ENCODE measurements at regions not wholly inside any gene's neighbourhood (a gene's known extent, or its start where the extent isn't known, plus 50 kb on each side); places are given as distances from the start of the nearest gene placed in this dataset.

GRCh38 chr3:125694761-125695294 lies 99.5 kb upstream of the OSBPL11 start:
- H3K27me3 Mint-ChIP-seq (ENCODE audit: low read depth) = no peaks in the 10 kb centered on the region
- ATAC-seq (no peak), DNase-seq (ENCODE audit: low spot score) (no peak)
- H3K4me3 Mint-ChIP-seq = no peak overlapping the region
- no peak overlapping the region for H3K27ac Mint-ChIP-seq
- TF ChIP-seq ZNF532 (CRISPR knock-in tag; IDR thresholded peaks at IDR 0.05; ENCODE audit: borderline replicate concordance) (no peak), CREB1 (CRISPR knock-in tag; IDR thresholded peaks at IDR 0.05) (no peak), EMX1 (CRISPR knock-in tag; IDR thresholded peaks at IDR 0.05) (no peak), RORB (CRISPR knock-in tag; IDR thresholded peaks at IDR 0.05) (no peak), IRF2 (CRISPR knock-in tag; IDR thresholded peaks at IDR 0.05; ENCODE audit: borderline replicate concordance, low read depth) (no peak), ARID4B (CRISPR knock-in tag; IDR thresholded peaks at IDR 0.05; ENCODE audit: borderline replicate concordance) (no peak), ZNF121 (CRISPR knock-in tag; IDR thresholded peaks at IDR 0.05) (no peak), E2F5 (CRISPR knock-in tag; IDR thresholded peaks at IDR 0.05) (no peak), MLX (CRISPR knock-in tag; IDR thresholded peaks at IDR 0.05) (no peak), NR3C1 (CRISPR knock-in tag; conservative IDR thresholded peaks at IDR 0.05; ENCODE audit: low read depth) (no peak), SOX15 (CRISPR knock-in tag; IDR thresholded peaks at IDR 0.05) (no peak), RELA (CRISPR knock-in tag; IDR thresholded peaks at IDR 0.05; ENCODE audit: borderline replicate concordance) (no peak), GRHL2 (CRISPR knock-in tag; IDR thresholded peaks at IDR 0.05; ENCODE audit: insufficient replicate concordance, severe bottlenecking) (no peak), ATF3 (CRISPR knock-in tag; conservative IDR thresholded peaks at IDR 0.05) (no peak), NR1H2 (CRISPR knock-in tag; IDR thresholded peaks at IDR 0.05) (no peak), ETV6 (CRISPR knock-in tag; IDR thresholded peaks at IDR 0.05) (no peak), CDX4 (CRISPR knock-in tag; IDR thresholded peaks at IDR 0.05; ENCODE audit: borderline replicate concordance) (no peak), CREM (CRISPR knock-in tag; IDR thresholded peaks at IDR 0.05) (no peak)
- 0 out of 2 replicates have a peak, but pooled peaks cover 3% of the 10 kb centered on the region for H3K9me3 Mint-ChIP-seq
- CTCF ChIA-PET = interaction anchor here (1.0 kb wide), 1 partner anchor 11 kb away, joined by 3 read pairs; no protein-coding TSS in a partner anchor
- H3K4me1 Mint-ChIP-seq = peaks cover 2% of the 10 kb centered on the region; the same call in 1 of the 2 replicates
- H3K36me3 Mint-ChIP-seq = no peaks in the 10 kb centered on the region
- POLR2A ChIA-PET = no interaction called here
